GM10248 (cell line): ENCODE measurements at regions not wholly inside any gene's neighbourhood (a gene's known extent, or its start where the extent isn't known, plus 50 kb on each side); places are given as distances from the start of the nearest gene placed in this dataset.

ENCODE experiments used
- CTCF ChIA-PET: fragments of 300-600 bp; sonication (Branson Sonifier 250); formaldehyde crosslinking; extraction: SDS; loops from one replicate; lab custom pipeline; 2021; ENCODE audit warnings: antibody characterized with exemption; lab: Yijun Ruan, JAX
- POLR2A ChIA-PET: fragments of 350-650 bp; sonication (Branson Sonifier 250); formaldehyde crosslinking; extraction: SDS; loops from one replicate; lab custom pipeline; 2020; ENCODE audit warnings: antibody characterized with exemption; lab: Yijun Ruan, JAX
- DNase-seq: peaks from one replicate; pipeline ENCODE4 v3.0.0; 2012; ENCODE audit errors: extremely low spot score
- CTCF ChIP-seq: IDR thresholded peaks from 2 replicates; pipeline ENCODE4 v1.5.1; 2012; ENCODE audit warnings: mild to moderate bottlenecking, low read depth; ENCODE audit errors: extremely low read depth, missing control alignments, control extremely low read depth

- DNase-seq: no peak
- no peak for TF ChIP-seq CTCF
- POLR2A ChIA-PET: no interaction called here
- CTCF ChIA-PET: no interaction called here
Observed at GRCh38 chr13:47230155-47230554, 333.3 kb upstream of the HTR2A start.

DNA sequence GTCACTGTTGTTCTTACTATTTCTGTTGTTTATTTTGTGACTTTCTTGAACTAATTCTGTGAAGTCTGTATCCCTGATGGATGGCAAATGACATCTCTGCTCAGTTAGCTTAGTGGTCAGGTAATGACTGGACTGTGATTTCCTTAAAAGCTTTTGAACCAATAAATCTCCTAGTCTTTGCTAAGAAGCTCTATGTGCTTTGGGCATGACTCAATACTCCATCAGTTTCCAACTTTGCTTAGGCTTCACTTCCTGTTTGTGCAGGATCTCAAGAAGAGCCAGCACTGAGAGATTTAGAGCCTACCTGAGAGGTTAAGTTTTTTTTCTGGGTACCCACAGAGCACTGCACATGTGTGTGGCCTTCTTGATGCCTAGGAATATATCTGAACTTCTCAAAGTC is 329.7 kb upstream of the HTR2A start:
- POLR2A ChIA-PET: no interaction called here
- DNase-seq: no peak
- CTCF ChIA-PET: no interaction called here
- no peak for TF ChIP-seq CTCF

DNA sequence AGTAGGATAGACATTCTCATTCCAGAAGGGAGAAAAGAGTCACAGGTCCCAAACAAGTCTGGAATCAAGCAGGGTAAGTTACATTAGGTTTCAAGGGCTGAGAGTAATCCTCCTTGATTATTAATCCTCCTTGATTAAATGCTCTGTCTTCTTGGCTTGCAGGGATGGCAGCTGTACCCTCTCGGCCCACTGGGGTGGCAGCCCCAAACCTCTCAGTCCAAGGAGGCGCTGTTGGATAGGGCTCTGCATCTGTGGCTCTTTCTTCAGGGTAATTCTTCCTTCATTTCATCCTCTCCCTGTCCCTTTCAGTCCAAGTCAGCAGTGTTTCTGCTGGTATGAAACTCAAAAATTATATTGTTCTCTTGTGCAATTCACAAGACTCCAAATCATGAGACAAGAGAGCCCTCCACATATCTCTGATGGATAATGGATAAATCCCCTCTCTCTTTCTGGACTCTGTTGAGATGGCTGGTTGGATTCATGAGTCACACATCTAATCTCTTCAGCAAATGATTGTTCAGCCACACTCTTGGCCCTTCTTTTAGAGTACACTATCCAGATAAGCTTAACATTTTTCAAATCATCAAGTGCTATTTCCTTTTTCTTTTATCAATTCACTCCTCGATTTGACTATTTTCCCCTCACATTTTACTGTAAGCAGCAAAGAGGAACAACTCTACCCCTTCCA is 323.7 kb upstream of the HTR2A start:
- no peak for TF ChIP-seq CTCF
- CTCF ChIA-PET: no interaction called here
- POLR2A ChIA-PET: no interaction called here
- DNase-seq: no peak

DNA sequence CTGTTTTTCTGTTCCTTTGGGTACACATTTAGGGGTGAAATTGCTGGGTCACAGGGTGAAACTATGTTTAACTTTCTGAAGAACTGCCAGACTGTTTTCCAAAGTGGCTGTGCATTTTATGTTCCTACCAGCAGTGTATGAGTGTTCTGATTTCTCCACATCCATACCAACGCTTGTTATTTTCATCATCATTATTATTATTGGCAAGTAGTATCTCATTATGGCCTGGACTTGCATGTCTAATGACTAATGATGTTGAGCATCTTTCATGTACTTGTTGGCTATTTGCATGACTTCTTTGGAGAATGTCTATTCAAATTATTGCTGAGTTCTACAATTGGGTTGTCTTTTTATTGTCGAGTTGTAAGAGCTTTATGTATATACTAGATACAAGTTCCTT is 321.8 kb upstream of the HTR2A start:
- no peak for TF ChIP-seq CTCF
- ChIA-PET CTCF (no interaction called here), POLR2A (no interaction called here)
- DNase-seq: no peak

DNA sequence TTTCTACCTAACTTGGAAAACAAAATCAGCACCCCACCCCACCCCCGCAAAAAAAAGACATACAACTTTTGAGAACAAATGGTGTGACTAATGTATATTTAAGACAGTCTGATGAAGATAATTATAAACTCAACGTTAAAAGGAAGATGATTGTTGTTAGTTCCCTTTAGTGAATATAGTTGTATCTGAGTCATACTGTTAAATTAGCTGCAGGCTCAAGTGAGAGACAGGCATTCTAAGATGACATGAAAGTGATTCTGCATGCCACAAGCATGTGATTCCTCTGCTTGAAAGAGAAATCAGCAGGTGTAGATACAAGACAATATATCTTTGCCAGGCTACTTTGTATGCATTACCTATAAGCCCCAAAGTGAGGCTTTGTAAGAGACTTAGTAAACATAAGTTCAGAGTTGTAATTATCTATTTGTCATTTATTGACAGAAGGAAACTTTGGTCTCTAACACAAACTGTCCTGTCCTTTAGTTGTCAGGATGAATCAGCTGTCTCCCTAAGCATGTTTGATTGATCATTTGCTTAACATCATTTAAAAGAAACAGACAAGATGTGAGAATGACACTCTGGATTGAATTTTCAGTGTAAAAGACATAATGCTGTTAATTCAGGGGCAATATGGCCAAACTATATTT is 319.4 kb upstream of the HTR2A start:
- no peak for DNase-seq
- CTCF ChIA-PET: no interaction called here
- no peak for TF ChIP-seq CTCF
- POLR2A ChIA-PET: no interaction called here

GRCh38 chr13:47215736-47216135 is 318.9 kb upstream of the HTR2A start:
- ChIA-PET POLR2A (no interaction called here), CTCF (no interaction called here)
- no peak for DNase-seq

More at GRCh38 chr13:47215736-47216135, 318.9 kb upstream of the HTR2A start:
- no peak for TF ChIP-seq CTCF
